ENCODE measurements at regions not wholly inside any gene's neighbourhood (a gene's known extent, or its start where the extent isn't known, plus 50 kb on each side); places are given as distances from the start of the nearest gene placed in this dataset.

- TF ChIP-seq PAX5 (IDR thresholded peaks at IDR 0.05; ENCODE audit: insufficient read depth, low read length, severe bottlenecking) (no peak), POLR2A (IDR thresholded peaks at IDR 0.05; ENCODE audit: low read depth, low read length) (no peak), POLR2AphosphoS5 (IDR thresholded peaks at IDR 0.05; ENCODE audit: low read depth, low read length) (no peak)
Measured at GRCh38 chr17:63285551-63285950, 160.6 kb downstream of the CYB561 start.
